HepG2 (cell line): ENCODE measurements at regions not wholly inside any gene's neighbourhood (a gene's known extent, or its start where the extent isn't known, plus 50 kb on each side); places are given as distances from the start of the nearest gene placed in this dataset.

Experiments
- MXI1 ChIP-seq: IDR thresholded peaks from 3 replicates; pipeline ENCODE4 v1.6.1; 2012; ENCODE audit warnings: low read depth, low read length, inconsistent platforms, borderline replicate concordance
- MYC ChIP-seq: sonication (generic); formaldehyde crosslinking; IDR thresholded peaks from 2 replicates; pipeline ENCODE4 v1.9.0; 2021; ENCODE audit warnings: missing genetic modification reagents, borderline replicate concordance
- POLR2A ChIP-seq, 2 experiments: IDR thresholded peaks; 2 replicates each; pipeline ENCODE4 v1.6.1; 2011; ENCODE audit warnings: low read depth in 2 of 2, low read length in 2 of 2, mild to moderate bottlenecking in 1 of 2, moderate library complexity in 1 of 2; ENCODE audit not compliant: insufficient read depth in 1 of 2
- RBFOX2 ChIP-seq: fragments of 200-400 bp; formaldehyde crosslinking; IDR thresholded peaks from 2 replicates; pipeline ENCODE4 v1.6.1; 2017; ENCODE audit warnings: low read depth, mild to moderate bottlenecking, low read length
- TAF15 ChIP-seq: fragments of 200-400 bp; formaldehyde crosslinking; IDR thresholded peaks from one replicate; pipeline ENCODE4 v1.6.1; 2018; ENCODE audit warnings: mild to moderate bottlenecking, low read depth, low read length; ENCODE audit not compliant: poor library complexity, severe bottlenecking
- ZNF24 ChIP-seq: fragments of 450-650 bp; IDR thresholded peaks from 2 replicates; pipeline ENCODE4 v1.6.1; 2017; ENCODE audit warnings: antibody characterized with exemption, mild to moderate bottlenecking
- ZNF792 ChIP-seq: IDR thresholded peaks from 2 replicates; pipeline ENCODE4 v1.6.1; 2016
- TF ChIP-seq, protein P1 (sequence below), 2 experiments: IDR thresholded peaks; 2 replicates each; pipeline ENCODE4 v1.6.1; 2011 to 2012; ENCODE audit warnings: low read length in 2 of 2, borderline replicate concordance in 1 of 2, low read depth in 1 of 2, mild to moderate bottlenecking in 1 of 2, moderate library complexity in 1 of 2
- TF ChIP-seq, protein P2 (sequence below): sonication (generic); formaldehyde crosslinking; IDR thresholded peaks from 2 replicates; pipeline ENCODE4 v1.5.0; 2020; ENCODE audit warnings: missing genetic modification reagents
- TF ChIP-seq, protein P3 (sequence below): sonication (generic); formaldehyde crosslinking; IDR thresholded peaks from 2 replicates; pipeline ENCODE4 v1.8.1; 2023; ENCODE audit warnings: mild to moderate bottlenecking, missing genetic modification reagents, borderline replicate concordance
- TF ChIP-seq, protein P4 (sequence below): sonication (generic); formaldehyde crosslinking; IDR thresholded peaks from 2 replicates; pipeline ENCODE4 v1.4.0; 2020; ENCODE audit warnings: missing genetic modification reagents, borderline replicate concordance

DNA sequence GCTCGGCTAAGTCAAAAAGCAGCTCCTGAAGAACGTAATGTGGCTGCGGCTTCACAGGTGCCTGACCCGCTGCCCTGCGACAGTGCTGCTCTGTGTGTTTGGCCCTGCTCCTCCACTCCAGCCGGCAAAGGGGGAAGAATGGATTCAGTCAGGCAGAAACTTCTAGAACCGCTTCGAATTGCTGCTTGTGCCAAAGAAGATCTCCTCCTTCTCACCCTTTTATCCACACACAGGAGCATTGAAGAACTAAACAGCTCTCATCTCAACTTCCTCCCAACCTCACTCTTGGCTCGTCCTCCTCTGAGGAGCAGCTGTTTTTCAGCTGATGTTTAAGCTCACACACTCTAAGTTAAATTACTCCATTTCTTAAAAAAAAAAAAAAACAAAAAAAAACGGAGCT is 651.4 kb downstream of the INHBA start:
- TF ChIP-seq ZNF792 (no peak), TAF15 (no peak), RBFOX2 (no peak), MYC (CRISPR knock-in tag) (no peak), POLR2A (IDR thresholded peaks at IDR 0.05; ENCODE audit: insufficient read depth in 1 of 2, low read depth in 2 of 2, low read length in 2 of 2) (no peak), MXI1 (no peak), ZNF24 (no peak)
- TF ChIP-seq, protein P1, sequence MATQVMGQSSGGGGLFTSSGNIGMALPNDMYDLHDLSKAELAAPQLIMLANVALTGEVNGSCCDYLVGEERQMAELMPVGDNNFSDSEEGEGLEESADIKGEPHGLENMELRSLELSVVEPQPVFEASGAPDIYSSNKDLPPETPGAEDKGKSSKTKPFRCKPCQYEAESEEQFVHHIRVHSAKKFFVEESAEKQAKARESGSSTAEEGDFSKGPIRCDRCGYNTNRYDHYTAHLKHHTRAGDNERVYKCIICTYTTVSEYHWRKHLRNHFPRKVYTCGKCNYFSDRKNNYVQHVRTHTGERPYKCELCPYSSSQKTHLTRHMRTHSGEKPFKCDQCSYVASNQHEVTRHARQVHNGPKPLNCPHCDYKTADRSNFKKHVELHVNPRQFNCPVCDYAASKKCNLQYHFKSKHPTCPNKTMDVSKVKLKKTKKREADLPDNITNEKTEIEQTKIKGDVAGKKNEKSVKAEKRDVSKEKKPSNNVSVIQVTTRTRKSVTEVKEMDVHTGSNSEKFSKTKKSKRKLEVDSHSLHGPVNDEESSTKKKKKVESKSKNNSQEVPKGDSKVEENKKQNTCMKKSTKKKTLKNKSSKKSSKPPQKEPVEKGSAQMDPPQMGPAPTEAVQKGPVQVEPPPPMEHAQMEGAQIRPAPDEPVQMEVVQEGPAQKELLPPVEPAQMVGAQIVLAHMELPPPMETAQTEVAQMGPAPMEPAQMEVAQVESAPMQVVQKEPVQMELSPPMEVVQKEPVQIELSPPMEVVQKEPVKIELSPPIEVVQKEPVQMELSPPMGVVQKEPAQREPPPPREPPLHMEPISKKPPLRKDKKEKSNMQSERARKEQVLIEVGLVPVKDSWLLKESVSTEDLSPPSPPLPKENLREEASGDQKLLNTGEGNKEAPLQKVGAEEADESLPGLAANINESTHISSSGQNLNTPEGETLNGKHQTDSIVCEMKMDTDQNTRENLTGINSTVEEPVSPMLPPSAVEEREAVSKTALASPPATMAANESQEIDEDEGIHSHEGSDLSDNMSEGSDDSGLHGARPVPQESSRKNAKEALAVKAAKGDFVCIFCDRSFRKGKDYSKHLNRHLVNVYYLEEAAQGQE (IDR thresholded peaks at IDR 0.05; ENCODE audit: borderline replicate concordance in 1 of 2, low read depth in 1 of 2, low read length in 2 of 2): no peak
- TF ChIP-seq, protein P2, sequence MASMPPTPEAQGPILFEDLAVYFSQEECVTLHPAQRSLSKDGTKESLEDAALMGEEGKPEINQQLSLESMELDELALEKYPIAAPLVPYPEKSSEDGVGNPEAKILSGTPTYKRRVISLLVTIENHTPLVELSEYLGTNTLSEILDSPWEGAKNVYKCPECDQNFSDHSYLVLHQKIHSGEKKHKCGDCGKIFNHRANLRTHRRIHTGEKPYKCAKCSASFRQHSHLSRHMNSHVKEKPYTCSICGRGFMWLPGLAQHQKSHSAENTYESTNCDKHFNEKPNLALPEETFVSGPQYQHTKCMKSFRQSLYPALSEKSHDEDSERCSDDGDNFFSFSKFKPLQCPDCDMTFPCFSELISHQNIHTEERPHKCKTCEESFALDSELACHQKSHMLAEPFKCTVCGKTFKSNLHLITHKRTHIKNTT (CRISPR knock-in tag): no peak
- TF ChIP-seq, protein P3, sequence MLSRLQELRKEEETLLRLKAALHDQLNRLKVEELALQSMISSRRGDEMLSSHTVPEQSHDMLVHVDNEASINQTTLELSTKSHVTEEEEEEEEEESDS: no peak
- TF ChIP-seq, protein P4, sequence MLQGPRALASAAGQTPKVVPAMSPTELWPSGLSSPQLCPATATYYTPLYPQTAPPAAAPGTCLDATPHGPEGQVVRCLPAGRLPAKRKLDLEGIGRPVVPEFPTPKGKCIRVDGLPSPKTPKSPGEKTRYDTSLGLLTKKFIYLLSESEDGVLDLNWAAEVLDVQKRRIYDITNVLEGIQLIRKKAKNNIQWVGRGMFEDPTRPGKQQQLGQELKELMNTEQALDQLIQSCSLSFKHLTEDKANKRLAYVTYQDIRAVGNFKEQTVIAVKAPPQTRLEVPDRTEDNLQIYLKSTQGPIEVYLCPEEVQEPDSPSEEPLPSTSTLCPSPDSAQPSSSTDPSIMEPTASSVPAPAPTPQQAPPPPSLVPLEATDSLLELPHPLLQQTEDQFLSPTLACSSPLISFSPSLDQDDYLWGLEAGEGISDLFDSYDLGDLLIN (CRISPR knock-in tag): no peak
